OCI-M1 (cell line): ENCODE measurements at regions not wholly inside any gene's neighbourhood (a gene's known extent, or its start where the extent isn't known, plus 50 kb on each side); places are given as distances from the start of the nearest gene placed in this dataset.
"Not testable (repeated sequence)": the region's sequence is repeated elsewhere in the genome, so short reads cannot be mapped to it uniquely, and the experiment has no call there.

Experiments used
- DNase-seq: peaks from one replicate; lab custom pipeline; 2025; lab: John Stamatoyannopoulos, UW

DNA sequence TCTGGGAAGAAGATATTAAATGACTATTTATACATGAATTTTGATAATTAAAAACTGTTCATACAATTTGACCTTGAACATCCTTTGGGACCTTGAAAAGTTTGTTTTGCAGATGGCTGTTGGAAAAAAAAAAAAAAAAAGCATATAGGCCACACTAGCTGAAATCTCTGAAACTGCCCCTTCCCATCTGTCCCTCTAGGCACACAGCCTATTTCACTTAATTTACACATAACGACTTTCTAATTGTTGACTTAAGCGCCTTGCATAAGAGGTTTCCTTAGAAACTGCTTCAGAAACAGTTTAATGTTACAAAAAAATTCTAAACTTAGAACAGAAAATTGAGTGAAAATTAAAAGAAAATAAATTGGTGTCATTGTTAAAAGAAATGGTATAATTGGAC is 131.0 kb downstream of the COX18 start:
- DNase-seq: no peak

DNA sequence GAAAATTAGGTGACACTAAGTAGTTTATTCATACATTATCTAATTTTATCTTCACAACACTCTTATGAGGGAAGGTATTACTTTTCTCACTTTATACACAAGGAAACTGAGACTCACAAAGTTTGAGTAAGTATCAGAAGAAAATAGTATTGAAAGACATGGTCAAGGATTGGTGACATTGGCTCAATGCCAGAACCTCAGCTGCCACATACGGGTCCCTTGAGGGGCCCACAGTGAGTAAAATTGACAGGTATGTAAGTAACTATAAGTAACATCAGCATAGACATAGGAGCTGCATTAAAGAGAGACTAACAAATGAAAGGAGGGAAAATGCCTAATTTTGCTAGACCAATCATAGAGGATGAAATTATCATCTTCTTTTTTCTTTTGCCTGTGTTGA is 134.1 kb downstream of the COX18 start:
- no peak for DNase-seq

DNA sequence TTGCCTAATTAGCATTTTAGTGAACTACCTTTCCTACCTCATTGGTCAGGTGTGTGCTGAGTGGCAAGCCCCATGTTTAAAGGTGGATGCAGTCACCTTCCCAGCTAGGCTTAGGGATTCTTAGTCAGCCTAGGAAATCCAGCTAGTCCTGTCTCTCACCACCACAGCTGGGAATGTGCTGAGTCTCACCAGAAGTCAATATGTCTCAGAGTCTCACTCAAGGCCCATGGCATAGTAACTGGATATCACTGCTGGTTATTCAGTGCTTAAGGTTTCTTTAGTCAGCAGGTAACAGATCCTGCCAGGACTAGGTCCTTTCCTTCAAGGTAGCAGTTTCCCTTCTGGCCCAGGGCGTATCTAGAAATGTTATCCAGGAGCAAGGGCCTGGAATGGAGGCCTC is 136.5 kb downstream of the COX18 start:
- DNase-seq: no peak

DNA sequence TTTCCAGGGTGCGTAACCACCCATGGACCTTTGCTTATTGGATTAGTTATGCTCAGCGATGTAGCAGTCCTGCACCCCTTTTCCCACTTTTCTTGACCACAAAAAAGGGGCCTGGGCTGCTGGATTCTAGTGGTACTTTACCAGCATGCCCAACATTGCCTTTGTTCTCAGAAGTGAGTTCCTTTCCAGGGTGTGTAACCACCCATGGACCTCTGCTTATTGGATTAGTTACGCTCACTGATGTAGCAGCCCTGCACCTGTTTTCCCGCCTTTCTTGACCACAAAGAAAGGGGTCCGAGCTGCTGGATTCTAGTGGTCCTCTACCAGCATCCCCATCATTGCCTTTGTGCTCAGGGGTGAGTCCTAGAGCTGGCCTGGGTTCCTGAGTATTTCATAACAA is 138.2 kb downstream of the COX18 start:
- DNase-seq: no peak

DNA sequence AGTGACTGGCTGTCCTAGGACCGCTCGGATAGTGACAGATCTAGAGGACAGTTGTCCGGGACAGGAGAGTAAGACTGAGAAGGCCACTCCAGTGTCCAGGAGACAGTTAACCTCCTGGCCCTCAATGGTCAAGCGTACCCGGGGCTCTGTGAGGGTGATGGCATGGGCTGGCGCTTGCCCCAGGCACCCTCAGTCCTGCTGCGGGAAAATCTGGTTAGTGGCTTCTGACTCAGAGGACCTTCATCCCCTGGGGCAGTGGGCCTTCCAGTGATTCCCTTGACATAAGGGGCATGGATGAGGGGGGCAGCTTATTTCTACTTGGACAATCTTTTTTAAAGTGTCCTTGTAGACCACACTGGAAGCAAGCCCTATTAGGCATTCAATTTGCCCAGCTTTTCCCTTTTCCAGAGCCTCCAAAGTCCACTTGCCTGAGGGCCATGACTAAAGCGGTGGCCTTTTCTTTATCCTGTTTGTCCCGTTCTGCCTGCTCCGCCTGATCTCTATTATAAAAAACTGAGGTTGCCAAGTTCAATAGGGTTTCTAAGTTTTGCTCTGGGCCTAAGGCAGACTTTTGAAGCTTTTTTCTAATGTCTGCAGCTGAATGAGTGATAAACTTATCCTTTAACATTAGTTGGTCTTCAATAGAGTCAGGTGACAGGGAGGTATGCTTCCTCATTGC is 139.8 kb downstream of the COX18 start:
- DNase-seq: not testable (repeated sequence)

DNA sequence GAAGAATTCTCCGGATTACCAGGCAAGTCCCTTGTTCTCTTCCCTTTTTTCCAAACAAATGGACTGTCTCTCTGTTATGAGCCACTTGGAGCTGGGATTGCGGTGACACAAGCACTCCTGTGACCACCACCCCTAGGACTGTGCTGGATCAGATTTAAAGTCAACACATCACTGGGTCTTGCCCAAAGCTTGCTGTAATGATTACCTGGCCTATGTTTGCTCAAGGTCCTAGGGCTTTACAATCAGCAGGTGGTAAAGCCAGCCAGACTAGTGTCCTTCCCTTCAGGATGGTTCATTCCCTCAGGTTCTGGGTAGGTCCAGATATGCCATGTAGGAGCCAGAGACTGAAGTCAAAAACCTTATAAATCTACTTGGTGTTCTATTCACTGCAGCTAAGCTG is 144.7 kb downstream of the COX18 start:
- no peak for DNase-seq

DNA sequence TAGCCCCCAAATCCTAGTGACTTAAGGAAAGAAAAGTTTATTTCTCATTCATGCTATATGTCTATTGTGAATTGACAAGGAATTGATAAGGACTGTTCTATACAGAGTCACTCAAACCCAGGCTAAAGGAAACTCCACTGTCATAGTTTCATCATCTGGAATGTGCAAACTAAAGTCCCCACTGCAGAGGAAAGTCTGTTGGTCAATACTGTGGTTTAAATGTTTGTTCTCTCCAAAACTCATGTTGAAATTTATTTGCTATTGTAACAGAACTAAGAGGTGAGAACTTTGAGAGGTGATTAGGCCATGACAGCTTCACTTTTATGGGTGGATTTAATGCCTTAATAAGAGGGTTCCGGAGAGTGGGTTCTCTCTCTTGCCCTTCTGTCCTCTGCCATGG is 149.6 kb downstream of the COX18 start:
- DNase-seq: peak; percentile 12

DNA sequence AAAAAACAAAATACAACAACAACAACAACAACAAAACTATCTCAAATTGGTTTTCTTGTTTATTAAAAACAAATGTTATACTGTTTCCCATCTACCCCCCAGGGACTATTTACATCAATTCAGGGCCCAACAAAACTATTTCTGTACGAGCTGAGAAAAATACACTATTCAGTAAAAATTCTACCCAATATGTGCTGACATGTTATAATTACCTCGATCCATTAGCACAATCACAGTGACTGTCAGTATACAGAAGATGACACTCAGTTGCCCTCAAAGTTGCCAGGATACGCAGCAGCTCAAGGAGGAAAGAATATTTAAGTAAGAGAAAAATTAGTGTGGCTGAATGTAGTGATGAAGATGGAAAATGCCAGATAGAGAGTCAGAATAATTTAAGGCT is 150.1 kb downstream of the COX18 start:
- DNase-seq: no peak

DNA sequence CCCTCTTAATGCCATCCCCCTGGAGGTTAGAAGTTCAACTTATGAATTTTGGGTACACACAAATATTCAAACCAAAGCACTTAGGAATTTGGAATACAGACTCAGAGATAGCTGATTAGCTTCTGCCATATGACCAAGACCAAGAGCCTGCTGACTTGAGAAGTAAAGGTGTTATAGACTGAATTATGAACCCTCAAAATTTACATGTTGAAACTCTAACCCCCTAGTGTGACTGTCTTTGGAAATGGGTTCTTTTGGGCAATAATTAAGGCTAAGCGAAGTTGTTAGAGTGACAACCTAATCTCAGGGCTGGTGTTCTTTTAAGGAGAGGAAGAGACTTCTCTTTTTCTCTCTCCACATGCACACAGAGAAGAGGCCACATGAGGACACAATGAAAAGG is 151.2 kb downstream of the COX18 start:
- no peak for DNase-seq

DNA sequence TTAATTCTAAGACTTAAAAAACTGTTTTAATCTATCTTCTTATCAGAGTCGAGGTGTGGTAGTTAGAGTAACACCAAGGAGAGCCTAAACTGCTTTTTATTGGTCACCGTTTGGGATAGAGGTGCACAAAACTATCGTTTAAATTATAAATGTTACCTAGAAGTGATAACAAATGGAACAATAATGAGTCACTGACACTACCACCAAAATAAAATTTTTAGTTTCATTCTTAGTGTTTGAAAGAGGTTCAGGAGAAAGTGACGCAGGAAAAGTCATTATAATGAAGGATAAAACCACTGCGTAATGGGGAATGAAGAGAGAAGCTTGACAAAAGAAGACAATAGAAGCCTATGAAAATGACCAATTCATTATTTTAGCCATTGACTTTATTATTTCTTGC is 158.2 kb downstream of the COX18 start:
- DNase-seq: no peak

DNA sequence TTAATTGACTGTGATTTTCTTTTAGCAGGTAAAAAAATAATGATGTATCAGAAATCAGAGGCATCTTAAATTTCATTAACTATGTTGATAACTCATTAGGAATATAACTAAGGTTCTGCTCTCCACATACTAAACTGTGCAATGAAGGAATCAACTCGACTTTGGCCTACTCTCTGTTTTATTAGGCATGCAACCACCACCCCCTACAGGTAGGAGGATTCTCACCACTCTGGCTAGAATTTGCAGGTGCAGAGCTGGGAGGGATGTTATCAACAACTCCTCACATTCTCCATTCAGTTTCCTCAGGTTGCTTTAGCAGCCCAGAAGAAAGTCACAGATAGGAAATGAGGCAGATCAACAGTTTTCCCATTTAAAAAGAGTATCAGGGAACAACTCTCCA is 160.1 kb downstream of the COX18 start:
- DNase-seq: peak; percentile 40

DNA sequence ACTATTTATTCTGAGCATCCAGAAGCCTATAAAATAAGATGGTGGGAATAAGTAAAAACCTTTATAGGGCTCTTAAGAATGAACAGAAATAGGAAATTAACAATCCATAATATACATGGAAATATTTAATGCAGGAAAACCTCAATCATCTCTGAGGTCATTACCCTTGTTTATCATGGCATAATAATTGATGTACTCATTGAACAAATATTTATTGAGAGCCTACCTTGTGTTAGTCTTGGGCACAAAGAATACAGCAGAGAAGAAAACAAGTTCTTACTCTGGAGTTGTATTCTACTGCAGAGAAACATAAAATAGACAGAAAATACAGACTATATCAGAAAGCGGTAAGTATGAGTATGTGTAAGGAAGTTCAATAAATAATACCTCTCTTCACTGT is 167.2 kb downstream of the COX18 start:
- no peak for DNase-seq

DNA sequence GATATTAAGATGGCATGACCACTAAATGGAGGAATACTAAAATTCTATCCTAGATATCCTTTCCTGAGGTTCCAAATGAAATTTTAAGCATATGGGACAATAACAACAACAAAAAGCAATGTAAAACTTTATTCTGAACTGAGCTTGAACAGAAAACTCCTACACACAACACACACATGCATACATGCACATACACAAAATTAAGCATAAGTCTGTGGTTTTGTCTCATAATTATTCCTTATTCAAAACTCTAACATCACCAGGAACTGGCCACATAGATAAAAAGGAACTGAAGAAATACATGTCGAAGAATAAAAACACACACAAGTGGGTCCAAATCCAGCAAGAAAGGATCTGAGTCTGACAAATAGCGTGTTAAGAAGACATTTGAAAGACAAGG is 168.0 kb downstream of the COX18 start:
- no peak for DNase-seq

DNA sequence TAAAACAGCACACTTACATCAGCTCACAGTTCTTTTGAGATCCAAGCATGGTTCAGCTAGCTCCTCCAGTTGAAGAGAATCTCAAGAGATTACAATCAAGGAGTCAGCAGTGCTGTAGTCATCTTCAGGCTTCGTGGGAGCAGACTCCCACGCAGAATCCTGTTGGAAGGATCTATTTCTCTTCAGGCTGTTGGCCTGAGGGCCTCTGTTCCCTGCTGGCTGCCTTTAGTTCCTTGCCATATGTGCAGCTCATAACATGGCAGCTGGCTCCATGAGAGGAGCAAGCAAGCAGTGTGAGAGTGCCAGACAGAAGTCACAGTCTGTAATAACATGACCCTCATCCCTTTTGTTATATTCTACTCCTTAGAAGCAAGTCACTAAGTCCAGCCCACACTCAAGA is 168.6 kb downstream of the COX18 start:
- DNase-seq: peak; percentile 11

DNA sequence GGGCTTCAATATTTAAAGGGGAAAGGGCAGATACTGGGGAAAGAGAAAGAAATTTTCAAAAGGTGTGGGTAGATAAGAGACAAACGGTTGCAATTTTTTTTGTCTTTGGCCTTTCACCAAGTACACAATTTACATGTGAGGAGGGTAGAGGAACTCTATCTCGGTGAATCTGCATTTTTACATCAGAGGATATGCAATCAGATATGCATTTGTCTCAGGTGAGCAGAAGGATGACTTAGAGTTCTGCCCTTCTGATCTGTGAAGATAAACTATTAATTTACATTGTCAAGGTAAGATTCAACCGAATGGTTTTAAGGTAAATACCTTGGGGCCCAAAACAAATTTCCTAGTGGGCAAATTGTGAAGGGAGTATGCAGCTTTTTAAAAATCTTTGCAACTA is 169.9 kb downstream of the COX18 start:
- DNase-seq: no peak

DNA sequence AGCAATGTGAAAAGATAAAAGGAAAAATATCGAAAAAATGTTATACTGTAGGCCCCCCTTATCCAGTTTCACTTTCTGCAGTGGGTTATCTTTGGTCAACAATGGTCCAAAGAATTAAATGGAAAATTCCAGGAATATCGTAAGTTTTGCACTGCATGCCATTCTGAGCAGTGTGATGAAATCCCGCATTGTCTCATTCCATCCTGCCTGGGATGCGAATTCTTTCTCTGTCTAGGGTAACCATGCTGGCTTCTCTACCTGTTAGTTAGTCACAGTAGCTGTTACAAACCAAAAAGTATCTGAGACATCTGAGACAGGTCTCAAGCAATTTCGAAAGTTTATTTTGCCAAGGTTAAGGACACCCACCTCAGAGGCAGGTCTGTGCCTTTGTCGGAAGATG is 170.3 kb downstream of the COX18 start:
- peak; percentile 30 for DNase-seq

DNA sequence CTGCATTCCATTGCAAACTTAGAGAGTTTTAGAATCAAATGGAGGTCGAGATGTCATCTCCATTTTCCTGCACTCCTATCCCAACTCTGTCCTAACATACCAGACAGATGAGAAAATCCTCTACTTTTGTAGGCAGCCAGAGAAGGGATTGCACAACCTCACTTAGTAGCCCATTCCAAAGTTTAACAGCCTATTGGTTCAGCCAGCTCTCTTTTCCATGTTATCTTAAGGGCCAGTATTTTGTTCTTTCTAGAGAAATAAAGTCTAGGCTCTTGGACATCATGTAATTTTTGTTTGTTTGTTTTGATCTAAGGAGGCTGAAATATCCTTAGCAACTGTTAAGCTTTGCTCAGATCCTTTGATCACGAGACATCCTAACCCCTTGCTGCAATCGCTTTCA is 173.0 kb downstream of the COX18 start:
- DNase-seq: no peak

DNA sequence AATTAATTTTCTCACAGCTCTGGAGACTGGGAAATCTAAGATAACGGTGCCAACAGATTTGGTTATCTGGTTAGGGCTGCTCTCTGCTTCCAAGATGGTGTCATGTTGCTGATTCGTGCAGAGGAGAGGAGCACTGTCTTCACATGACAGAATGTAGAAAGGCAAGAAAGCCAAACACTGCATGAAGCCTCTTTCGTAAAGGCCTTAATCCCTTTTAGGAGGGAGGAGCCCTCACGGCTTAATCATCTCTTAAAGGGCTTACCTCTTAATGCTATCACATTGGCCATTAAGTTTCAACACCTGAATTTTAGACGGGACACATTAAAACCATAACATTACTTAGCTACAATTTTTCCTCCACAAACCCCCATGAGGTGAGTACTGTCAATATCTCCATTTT is 174.1 kb downstream of the COX18 start:
- DNase-seq: no peak

DNA sequence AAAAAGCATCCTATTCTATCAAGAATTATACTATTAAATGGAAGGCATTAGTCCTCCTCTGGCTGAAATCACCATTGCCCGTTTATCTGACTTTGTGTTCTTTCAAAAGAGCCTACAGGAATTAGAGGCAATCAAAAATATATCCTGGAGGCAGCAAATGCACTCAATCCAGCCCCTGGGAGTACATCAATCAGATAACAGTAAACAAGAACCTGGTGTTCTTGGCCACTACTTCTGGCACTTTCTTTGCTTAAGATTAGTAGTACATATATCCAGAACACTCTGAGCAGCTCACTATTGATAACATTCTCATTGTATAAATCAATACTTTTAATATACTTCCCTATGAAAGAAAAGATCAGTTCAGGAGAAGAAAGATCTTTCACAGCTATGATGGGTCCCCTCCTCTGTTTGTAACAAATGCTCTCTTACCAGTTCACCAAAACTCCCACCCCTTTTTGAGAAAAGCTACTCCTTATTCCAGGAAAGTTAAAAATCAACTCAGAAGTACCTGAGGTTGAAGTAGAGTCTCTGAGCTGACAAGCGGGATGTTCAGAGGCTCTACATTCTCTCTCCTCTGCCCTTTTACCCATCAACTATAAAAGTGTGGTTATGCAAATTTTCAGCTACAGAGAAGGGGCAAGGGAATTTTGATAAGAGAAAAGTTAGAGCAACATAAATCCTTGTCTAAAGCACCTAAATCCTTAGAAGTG is 176.0 kb downstream of the COX18 start:
- DNase-seq: no peak

DNA sequence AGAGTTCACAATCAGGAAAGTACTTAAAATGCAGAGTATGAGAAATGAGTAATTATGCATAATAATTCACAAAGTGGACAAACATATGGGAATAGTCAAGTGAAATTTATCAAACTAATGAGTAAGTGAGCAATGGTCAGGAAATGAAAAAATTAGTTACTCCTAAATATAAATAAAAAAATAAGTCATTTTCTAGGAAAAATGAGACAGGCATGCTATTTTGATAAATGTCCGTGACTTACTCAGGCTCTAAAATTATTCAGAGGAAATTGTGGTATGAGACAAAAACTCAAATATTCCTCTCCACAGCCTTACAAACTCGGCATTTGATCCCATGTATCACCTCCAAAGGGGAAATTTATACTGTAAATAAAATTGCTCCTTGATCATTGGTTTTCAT is 181.2 kb downstream of the COX18 start:
- DNase-seq: no peak

DNA sequence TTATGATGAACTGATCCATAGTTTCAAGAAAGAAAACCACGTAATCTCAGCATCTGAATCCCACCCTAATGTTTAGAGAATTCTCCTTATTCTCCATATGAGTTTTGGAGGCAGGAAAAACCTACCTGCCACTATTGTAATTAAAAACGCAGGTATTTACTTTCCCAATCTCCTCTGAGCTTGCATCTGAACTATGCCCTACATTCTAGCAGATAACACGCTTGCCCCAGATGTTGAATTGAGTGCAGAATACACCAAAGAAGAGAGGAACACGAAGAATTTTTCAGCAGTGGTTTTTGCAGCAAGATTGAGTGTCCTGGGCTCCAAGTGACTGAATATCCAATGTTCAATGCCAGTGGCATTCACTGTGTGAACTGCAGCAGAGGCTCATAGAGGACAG is 182.4 kb downstream of the COX18 start:
- no peak for DNase-seq

DNA sequence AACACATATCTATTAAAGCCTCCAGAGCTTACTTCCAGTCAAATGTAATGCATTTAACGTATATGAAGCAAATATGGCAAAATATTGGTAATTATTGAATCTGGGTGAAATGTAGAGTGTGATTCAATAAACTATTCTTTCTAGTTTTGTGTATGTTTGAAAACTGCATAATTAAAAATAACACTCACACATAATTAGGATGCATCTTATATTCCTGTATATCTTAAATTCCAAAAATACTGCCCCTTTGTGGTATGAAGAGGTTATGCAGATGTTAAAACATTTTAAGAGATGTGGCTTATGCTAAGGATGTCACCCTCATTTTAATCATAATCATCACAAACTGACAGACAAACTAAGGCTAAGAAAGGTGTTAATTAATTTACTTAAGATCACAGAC is 182.9 kb downstream of the COX18 start:
- DNase-seq: peak; percentile 42

DNA sequence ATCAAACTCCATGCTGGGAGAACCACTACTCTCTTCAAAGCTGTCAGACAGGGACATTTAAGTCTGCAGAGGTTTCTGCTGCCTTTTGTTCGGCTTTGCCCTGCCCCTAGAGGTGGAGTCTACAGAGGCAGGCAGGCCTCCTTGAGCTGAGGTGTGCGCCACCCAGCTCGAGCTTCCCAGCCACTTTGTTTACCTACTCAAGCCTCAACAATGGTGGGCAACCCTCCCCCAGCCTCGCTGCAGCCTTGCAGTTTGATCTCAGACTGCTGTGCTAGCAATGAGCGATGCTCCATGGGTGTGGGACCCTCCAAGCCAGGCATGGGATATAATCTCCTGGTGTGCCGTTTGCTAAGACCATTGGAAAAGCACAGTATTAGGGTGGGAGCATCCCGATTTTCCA is 185.3 kb downstream of the COX18 start:
- not testable (repeated sequence) for DNase-seq

DNA sequence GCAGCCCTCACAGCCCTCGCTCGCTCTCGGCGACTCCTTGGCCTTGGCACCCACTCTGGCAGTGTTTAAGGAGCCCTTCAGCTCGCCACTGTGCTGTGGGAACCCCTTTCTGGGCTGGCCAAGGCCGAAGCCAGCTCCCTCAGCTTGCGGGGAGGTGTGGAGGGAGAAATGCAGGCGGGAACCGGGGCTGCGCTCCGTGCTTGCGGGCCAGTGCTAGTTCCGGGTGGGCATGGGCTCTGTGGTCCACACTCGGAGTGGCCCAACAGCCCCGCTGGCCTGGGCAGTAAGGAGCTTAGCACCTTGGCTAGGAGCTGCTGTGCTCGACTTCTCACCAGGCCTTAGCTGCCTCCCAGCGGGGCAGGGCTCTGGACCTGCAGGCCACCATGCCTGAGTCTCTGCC is 192.6 kb downstream of the COX18 start:
- DNase-seq: no peak
